ENCODE measurements at regions not wholly inside any gene's neighbourhood (a gene's known extent, or its start where the extent isn't known, plus 50 kb on each side); places are given as distances from the start of the nearest gene placed in this dataset.

GRCh38 chr12:84134797-84135366, 777.7 kb downstream of the SLC6A15 start:
- Histone ChIP-seq H3K4me3 (ENCODE audit: low read depth, low read length) (no peak overlapping the region), H3K4me1 (ENCODE audit: control insufficient read depth, insufficient read depth, low read length) (no peaks in the 10 kb centered on the region), H3K9me3 (ENCODE audit: control insufficient read depth, insufficient read depth, low read depth, low read length) (no peaks in the 10 kb centered on the region), H3K36me3 (ENCODE audit: control insufficient read depth in 2 of 2, insufficient read depth in 1 of 2, low read length in 2 of 2) (no peaks in the 10 kb centered on the region), H3K27ac (ENCODE audit: extremely low read depth, low read depth, low read length) (no peak overlapping the region)
- ChIA-PET CTCF (no interaction called here), POLR2A (no interaction called here)
- TF ChIP-seq ZNF514 (tag by site-specific recombination; IDR thresholded peaks at IDR 0.05) (no peak), ZNF423 (tag by site-specific recombination; IDR thresholded peaks at IDR 0.05) (no peak), ZNF747 (tag by site-specific recombination; IDR thresholded peaks at IDR 0.05) (no peak), ZNF624 (tag by site-specific recombination; IDR thresholded peaks at IDR 0.05) (no peak), ZNF404 (tag by site-specific recombination; IDR thresholded peaks at IDR 0.05) (no peak), ZFP69B (tag by site-specific recombination; IDR thresholded peaks at IDR 0.05) (no peak), PRDM1 (tag by site-specific recombination; IDR thresholded peaks at IDR 0.05) (no peak), ZNF169 (tag by site-specific recombination; IDR thresholded peaks at IDR 0.05) (no peak), WT1 (tag by site-specific recombination; IDR thresholded peaks at IDR 0.05) (no peak), ZNF302 (tag by site-specific recombination; IDR thresholded peaks at IDR 0.05; ENCODE audit: low read depth) (no peak), ZNF202 (tag by site-specific recombination; IDR thresholded peaks at IDR 0.05; ENCODE audit: borderline replicate concordance) (no peak), ZNF214 (tag by site-specific recombination; IDR thresholded peaks at IDR 0.05; ENCODE audit: borderline replicate concordance) (no peak), KLF17 (tag by site-specific recombination; IDR thresholded peaks at IDR 0.05) (no peak), ZNF76 (tag by site-specific recombination; IDR thresholded peaks at IDR 0.05; ENCODE audit: borderline replicate concordance, low read depth) (no peak), ZBTB11 (tag by site-specific recombination; conservative IDR thresholded peaks at IDR 0.05; ENCODE audit: low read depth) (no peak), SALL2 (tag by site-specific recombination; IDR thresholded peaks at IDR 0.05; ENCODE audit: borderline replicate concordance) (no peak), ZNF621 (tag by site-specific recombination; IDR thresholded peaks at IDR 0.05) (no peak)

GRCh38 chr12:84131076-84131475, 781.5 kb downstream of the SLC6A15 start:
- POLR2A ChIA-PET = no interaction called here

More at GRCh38 chr12:84131076-84131475, 781.5 kb downstream of the SLC6A15 start:
- TF ChIP-seq ZNF23 (tag by site-specific recombination; IDR thresholded peaks at IDR 0.05; ENCODE audit: borderline replicate concordance) = no peak
- TF ChIP-seq ZNF530 (tag by site-specific recombination; IDR thresholded peaks at IDR 0.05; ENCODE audit: low read depth) = no peak
- Histone ChIP-seq H3K4me1 (ENCODE audit: control insufficient read depth, insufficient read depth, low read length) (no peaks in the 10 kb centered on the region), H3K27ac (ENCODE audit: extremely low read depth, low read depth, low read length) (no peak overlapping the region), H3K36me3 (ENCODE audit: control insufficient read depth in 2 of 2, insufficient read depth in 1 of 2, low read length in 2 of 2) (no peaks in the 10 kb centered on the region), H3K4me3 (ENCODE audit: low read depth, low read length) (no peak overlapping the region), H3K9me3 (ENCODE audit: control insufficient read depth, insufficient read depth, low read depth, low read length) (no peaks in the 10 kb centered on the region)
- CTCF ChIA-PET = no interaction called here
